Erythroblast (primary cell): ENCODE measurements at regions not wholly inside any gene's neighbourhood (a gene's known extent, or its start where the extent isn't known, plus 50 kb on each side); places are given as distances from the start of the nearest gene placed in this dataset.

ENCODE experiments used
- GATA1 ChIP-seq: IDR thresholded peaks from 2 replicates; pipeline ENCODE4 v1.6.1; 2011; ENCODE audit warnings: low read depth, mild to moderate bottlenecking, control low read depth, low read length, moderate library complexity
- POLR2A ChIP-seq: IDR thresholded peaks from 2 replicates; pipeline ENCODE4 v1.6.1; 2011; ENCODE audit warnings: mild to moderate bottlenecking, low read length

GRCh38 chr19:30215248-30215647, 156.9 kb upstream of the ZNF536 start:
- TF ChIP-seq POLR2A = no peak
- no peak for TF ChIP-seq GATA1
